Natural killer cell (primary cell): ENCODE measurements at regions not wholly inside any gene's neighbourhood (a gene's known extent, or its start where the extent isn't known, plus 50 kb on each side); places are given as distances from the start of the nearest gene placed in this dataset.

Source experiments
- ATAC-seq, 3 donors: fragments of 150-1000 bp in 2 of 3; fragments of 200-7000 bp in 1 of 3; cut with Tn5 transposase; 1 replicate in 1 of 3; 2 replicates in 2 of 3; pipeline ENCODE4 v1.10.0; 2021; ENCODE audit warnings: mild to moderate bottlenecking in 2 of 3, moderate library complexity in 2 of 3
- DNase-seq, 2 donors: peaks; one replicate each; pipeline versions ENCODE4 v3.0.0 to v3.0.0-alpha.2; 2013 to 2021; ENCODE audit warnings: mixed read lengths in 1 of 2
- H3K27ac ChIP-seq: one replicate; pipeline ENCODE4 v1.5.1; 2013; ENCODE audit warnings: mild to moderate bottlenecking, low read length
- H3K27me3 ChIP-seq: one replicate; pipeline ENCODE4 v1.6.1; 2013; ENCODE audit warnings: low read length; ENCODE audit not compliant: control insufficient read depth, insufficient read depth
- H3K36me3 ChIP-seq: one replicate; pipeline ENCODE4 v1.6.1; 2013; ENCODE audit warnings: low read length; ENCODE audit not compliant: control insufficient read depth, insufficient read depth
- H3K4me1 ChIP-seq: one replicate; pipeline ENCODE4 v1.6.1; 2013; ENCODE audit warnings: low read length; ENCODE audit not compliant: control insufficient read depth, insufficient read depth
- H3K4me3 ChIP-seq: one replicate; pipeline ENCODE4 v1.5.1; 2013; ENCODE audit warnings: low read length
- H3K9me3 ChIP-seq: one replicate; pipeline ENCODE4 v1.6.1; 2013; ENCODE audit warnings: low read length; ENCODE audit not compliant: control insufficient read depth, insufficient read depth
- H3K27ac Mint-ChIP-seq, 2 donors: one replicate each; pipeline ENCODE4 v1.8.0; 2022; ENCODE audit warnings: mild to moderate bottlenecking in 2 of 2, mixed read lengths in 2 of 2, moderate library complexity in 1 of 2
- H3K27me3 Mint-ChIP-seq, 2 donors: one replicate each; pipeline ENCODE4 v1.8.0; 2022; ENCODE audit warnings: low read depth in 2 of 2, mixed read lengths in 2 of 2
- H3K36me3 Mint-ChIP-seq: one replicate; pipeline ENCODE4 v1.8.0; 2022; ENCODE audit warnings: mixed read lengths
- H3K4me1 Mint-ChIP-seq, 2 donors: one replicate each; pipeline ENCODE4 v1.8.0; 2022; ENCODE audit warnings: mixed read lengths in 2 of 2
- H3K4me3 Mint-ChIP-seq: one replicate; pipeline ENCODE4 v1.8.0; 2022; ENCODE audit warnings: mild to moderate bottlenecking, moderate library complexity, mixed read lengths
- H3K9me3 Mint-ChIP-seq, 2 donors: one replicate each; pipeline ENCODE4 v1.8.0; 2022; ENCODE audit warnings: mixed read lengths in 2 of 2
- WGBS: methylation state at CpG from one replicate; pipeline ENCODE4 v1.1.7; 2013; ENCODE audit warnings: missing lambda C conversion rate; ENCODE audit not compliant: insufficient coverage; 5-methylcytosine and 5-hydroxymethylcytosine counted together
- intact Hi-C: fragments of 100-400 bp; cut with micrococcal nuclease; formaldehyde crosslinking; loops from one replicate; pipeline ENCODE4 v1.14.2; 2022
- TF ChIP-seq, protein P1 (sequence below): fragments of 200-600 bp; IDR thresholded peaks from one replicate; pipeline ENCODE4 v1.8.0; 2022; ENCODE audit warnings: antibody characterized with exemption

DNA sequence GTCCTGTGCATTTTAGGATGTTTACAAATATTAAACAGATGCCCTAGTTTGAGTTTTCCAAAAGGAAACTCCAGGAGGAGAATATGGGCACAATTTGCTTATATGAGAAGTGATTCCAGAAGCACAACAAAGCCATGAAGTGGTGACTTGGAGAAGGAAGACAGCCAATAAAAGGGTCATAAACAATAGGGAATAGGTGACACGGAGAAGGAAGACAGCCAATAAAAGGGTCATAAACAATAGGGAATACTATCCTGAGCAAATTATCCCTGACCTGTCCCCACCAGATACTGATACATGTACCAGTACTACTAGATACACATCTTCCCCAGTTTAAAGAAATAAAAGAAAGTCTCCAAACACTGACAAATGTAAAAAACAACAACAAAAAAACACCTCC is 663.6 kb downstream of the GBE1 start:
- Histone ChIP-seq H3K27ac (no peak overlapping the region), H3K4me1 (no peaks in the 10 kb centered on the region), H3K9me3 (no peaks in the 10 kb centered on the region), H3K27me3 (no peaks in the 10 kb centered on the region), H3K4me3 (no peak overlapping the region), H3K36me3 (no peaks in the 10 kb centered on the region)
- intact Hi-C loops = no loop called here
- H3K9me3 Mint-ChIP-seq = peaks cover 17 to 30% of the 10 kb centered on the region in 2 donors
- TF ChIP-seq, protein P1, sequence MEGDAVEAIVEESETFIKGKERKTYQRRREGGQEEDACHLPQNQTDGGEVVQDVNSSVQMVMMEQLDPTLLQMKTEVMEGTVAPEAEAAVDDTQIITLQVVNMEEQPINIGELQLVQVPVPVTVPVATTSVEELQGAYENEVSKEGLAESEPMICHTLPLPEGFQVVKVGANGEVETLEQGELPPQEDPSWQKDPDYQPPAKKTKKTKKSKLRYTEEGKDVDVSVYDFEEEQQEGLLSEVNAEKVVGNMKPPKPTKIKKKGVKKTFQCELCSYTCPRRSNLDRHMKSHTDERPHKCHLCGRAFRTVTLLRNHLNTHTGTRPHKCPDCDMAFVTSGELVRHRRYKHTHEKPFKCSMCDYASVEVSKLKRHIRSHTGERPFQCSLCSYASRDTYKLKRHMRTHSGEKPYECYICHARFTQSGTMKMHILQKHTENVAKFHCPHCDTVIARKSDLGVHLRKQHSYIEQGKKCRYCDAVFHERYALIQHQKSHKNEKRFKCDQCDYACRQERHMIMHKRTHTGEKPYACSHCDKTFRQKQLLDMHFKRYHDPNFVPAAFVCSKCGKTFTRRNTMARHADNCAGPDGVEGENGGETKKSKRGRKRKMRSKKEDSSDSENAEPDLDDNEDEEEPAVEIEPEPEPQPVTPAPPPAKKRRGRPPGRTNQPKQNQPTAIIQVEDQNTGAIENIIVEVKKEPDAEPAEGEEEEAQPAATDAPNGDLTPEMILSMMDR = no peak
- no peak for DNase-seq
- no peak overlapping the region for H3K27ac Mint-ChIP-seq
- 78% methylated on average over 1 of the region's 1 CpG for WGBS
- no peaks in the 10 kb centered on the region for H3K4me1 Mint-ChIP-seq
- no peaks in the 10 kb centered on the region for H3K27me3 Mint-ChIP-seq
- no peak for ATAC-seq
- no peaks in the 10 kb centered on the region for H3K36me3 Mint-ChIP-seq
- no peak overlapping the region for H3K4me3 Mint-ChIP-seq

DNA sequence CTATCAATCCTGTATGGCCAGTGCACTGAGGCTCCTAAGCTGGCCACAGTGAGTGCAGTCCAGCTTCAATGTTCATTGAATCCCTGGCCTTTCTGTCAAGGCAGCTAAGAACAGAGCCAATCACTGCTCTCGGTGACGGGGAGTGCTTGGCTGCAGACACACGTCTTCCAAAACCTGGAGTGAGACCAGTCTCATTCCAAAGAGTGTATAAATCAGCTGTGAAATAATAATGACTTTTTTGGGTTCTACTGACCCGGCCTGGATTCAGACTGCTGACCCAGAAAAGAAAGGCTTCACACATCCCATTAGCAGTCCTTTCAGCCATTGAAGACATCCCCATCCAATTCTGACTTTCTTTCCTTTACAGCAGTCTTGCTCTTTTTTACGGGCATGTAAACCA is 665.5 kb downstream of the GBE1 start:
- Mint-ChIP-seq H3K36me3 (no peaks in the 10 kb centered on the region), H3K27ac (no peak overlapping the region), H3K9me3 (peaks cover 15 to 24% of the 10 kb centered on the region in 2 donors), H3K27me3 (no peaks in the 10 kb centered on the region), H3K4me3 (no peak overlapping the region), H3K4me1 (no peaks in the 10 kb centered on the region)
- no peak for DNase-seq
- Histone ChIP-seq H3K27ac (no peak overlapping the region), H3K4me3 (no peak overlapping the region), H3K27me3 (no peaks in the 10 kb centered on the region), H3K36me3 (no peaks in the 10 kb centered on the region), H3K4me1 (no peaks in the 10 kb centered on the region), H3K9me3 (peaks cover 3% of the 10 kb centered on the region)
- WGBS = 81% methylated on average over 5 of the region's 5 CpGs
- ATAC-seq = no peak
- TF ChIP-seq, protein P1 = no peak
- intact Hi-C loops = no loop called here

GRCh38 chr3:81094986-81095385 is 666.5 kb downstream of the GBE1 start:
- no peaks in the 10 kb centered on the region for H3K27me3 Mint-ChIP-seq
- 87% methylated on average over 7 of the region's 7 CpGs for WGBS
- no peaks in the 10 kb centered on the region for H3K4me1 ChIP-seq
- ATAC-seq (no peak), DNase-seq (no peak)
- no peak overlapping the region for H3K27ac Mint-ChIP-seq
- H3K27ac ChIP-seq = no peak overlapping the region
- peaks cover 4% of the 10 kb centered on the region for H3K9me3 ChIP-seq
- H3K4me3 Mint-ChIP-seq = no peak overlapping the region
- TF ChIP-seq, protein P1 = no peak
- H3K9me3 Mint-ChIP-seq = peaks cover 18 to 19% of the 10 kb centered on the region in 2 donors
- intact Hi-C loops = no loop called here
- no peaks in the 10 kb centered on the region for H3K27me3 ChIP-seq
- no peak overlapping the region for H3K4me3 ChIP-seq
- no peaks in the 10 kb centered on the region for H3K36me3 Mint-ChIP-seq
- H3K4me1 Mint-ChIP-seq = no peaks in the 10 kb centered on the region
- no peaks in the 10 kb centered on the region for H3K36me3 ChIP-seq

DNA sequence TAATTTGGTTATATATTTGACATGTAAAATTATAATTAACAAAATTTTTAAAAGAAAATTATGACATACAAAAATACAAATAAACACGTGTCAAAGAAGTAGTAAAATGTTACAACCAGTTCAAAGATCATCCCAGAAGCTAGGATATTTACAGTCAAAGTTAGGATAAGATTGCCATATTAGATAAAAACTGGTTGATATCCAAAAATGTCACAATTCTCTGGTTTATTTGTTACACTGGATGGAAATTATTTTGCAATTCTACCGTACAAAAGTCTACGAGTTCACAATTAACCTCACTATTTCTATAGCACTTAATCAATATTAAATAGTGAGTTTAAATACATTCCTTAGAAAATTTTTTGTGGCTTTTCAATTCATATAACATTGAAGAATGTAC is 673.8 kb downstream of the GBE1 start:
- no CpG with 5 or more reads among the region's 3 CpGs for WGBS
- DNase-seq (no peak), ATAC-seq (no peak)
- Histone ChIP-seq H3K4me3 (no peak overlapping the region), H3K4me1 (no peaks in the 10 kb centered on the region), H3K27me3 (no peaks in the 10 kb centered on the region), H3K9me3 (peaks cover 4% of the 10 kb centered on the region), H3K36me3 (no peaks in the 10 kb centered on the region), H3K27ac (no peak overlapping the region)
- TF ChIP-seq, protein P1 = no peak
- intact Hi-C loops = no loop called here
- Mint-ChIP-seq H3K4me3 (no peak overlapping the region), H3K27ac (no peak overlapping the region), H3K4me1 (no peaks in the 10 kb centered on the region), H3K27me3 (no peaks in the 10 kb centered on the region), H3K36me3 (no peaks in the 10 kb centered on the region), H3K9me3 (peaks cover 6 to 9% of the 10 kb centered on the region in 2 donors)
